K562 (cell line): ENCODE measurements at regions not wholly inside any gene's neighbourhood (a gene's known extent, or its start where the extent isn't known, plus 50 kb on each side); places are given as distances from the start of the nearest gene placed in this dataset.

Source experiments
- CEBPB ChIP-seq: fragments of 450-650 bp; IDR thresholded peaks from 2 replicates; pipeline ENCODE4 v1.6.1; 2016; ENCODE audit warnings: missing genetic modification characterization, missing compliant biosample characterization
- HNRNPH1 ChIP-seq: fragments of 200-400 bp; formaldehyde crosslinking; optimal IDR thresholded peaks from 2 replicates; pipeline ENCODE3; 2017; ENCODE audit warnings: low read depth, mild to moderate bottlenecking, low read length, moderate library complexity
- TOE1 ChIP-seq, 2 experiments: fragments of 450-650 bp in 1 of 2; sonication (generic) in 1 of 2; formaldehyde crosslinking in 1 of 2; IDR thresholded peaks; 2 replicates each; pipeline versions ENCODE4 v1.7.1 to v1.8.0; 2016 to 2022; ENCODE audit warnings: borderline replicate concordance in 2 of 2, mild to moderate bottlenecking in 2 of 2, antibody characterized with exemption in 1 of 2, inconsistent platforms in 1 of 2, low read depth in 1 of 2, missing genetic modification reagents in 1 of 2, moderate library complexity in 1 of 2

DNA sequence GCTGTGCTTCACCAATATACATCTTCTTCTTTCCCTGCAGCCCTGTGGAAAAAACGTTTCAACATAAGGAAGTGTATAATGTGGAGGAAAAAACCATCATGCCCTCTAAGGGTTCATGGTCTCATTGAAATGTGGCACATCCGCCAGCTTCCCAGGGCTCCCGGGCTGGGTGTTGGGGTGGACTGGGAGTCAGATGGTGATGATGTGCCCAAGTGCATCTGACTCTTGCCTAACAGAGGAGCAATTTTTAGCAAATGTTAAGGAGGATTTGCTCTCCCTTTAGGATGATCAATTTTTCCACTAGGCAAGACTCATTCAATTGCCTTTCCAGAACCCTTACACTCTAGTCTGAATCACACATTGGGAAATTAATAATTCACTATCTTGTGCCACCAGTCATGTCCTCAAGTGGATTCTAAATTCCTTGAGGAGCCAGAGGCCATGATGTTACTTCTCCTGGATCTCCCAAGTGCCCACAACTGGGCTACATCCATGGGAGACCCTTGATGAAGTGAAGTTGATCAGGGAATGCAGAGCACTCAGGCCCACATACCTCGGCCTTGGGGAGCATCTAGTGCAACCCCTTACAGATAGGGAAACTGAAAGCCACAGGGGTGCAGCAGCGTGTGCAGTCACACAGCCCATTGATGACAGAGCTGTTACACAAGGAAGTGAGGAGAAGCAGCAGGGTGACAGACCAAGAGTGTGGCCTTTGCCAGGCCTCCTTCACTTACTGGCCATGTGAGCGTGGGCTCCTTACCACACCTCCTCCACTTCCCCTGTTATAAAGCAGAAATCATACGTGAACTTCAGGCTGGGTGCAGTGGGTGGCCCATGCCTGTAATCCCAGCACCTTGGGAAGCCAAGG is 100.0 kb upstream of the SLC44A3 start:
- TF ChIP-seq CEBPB (tag) (no peak), TOE1 (IDR thresholded peaks at IDR 0.05; ENCODE audit: borderline replicate concordance) (no peak), TOE1 (CRISPR knock-in tag; IDR thresholded peaks at IDR 0.05; ENCODE audit: borderline replicate concordance, low read depth) (no peak), HNRNPH1 (no peak)
